Activated naive CD8-positive, alpha-beta T cell treated with anti-CD3 and anti-CD28 coated beads, Interleukin-2, amount 10 ng/mL, durations not matched to agents 7 days and 5 days (primary cell): ENCODE measurements at regions not wholly inside any gene's neighbourhood (a gene's known extent, or its start where the extent isn't known, plus 50 kb on each side); places are given as distances from the start of the nearest gene placed in this dataset.
A peak's percentile ranks its signal among the peaks of the same experiment; 100 is the strongest.
"Not testable (repeated sequence)": the region's sequence is repeated elsewhere in the genome, so short reads cannot be mapped to it uniquely, and the experiment has no call there.

ENCODE experiments used
- ATAC-seq: fragments of 150-1000 bp; cut with Tn5 transposase; one replicate; pipeline ENCODE4 v1.10.0; 2021; ENCODE audit warnings: low read depth, moderate library complexity
- POLR2A ChIA-PET: fragments of 350-600 bp; sonication (Branson Sonifier 250); formaldehyde crosslinking; loops from one replicate; lab custom pipeline; 2021; ENCODE audit warnings: antibody characterized with exemption; lab: Charles Lee
- DNase-seq: peaks from one replicate; pipeline ENCODE4 v3.0.0; 2021
- H3K27ac Mint-ChIP-seq: one replicate; pipeline ENCODE4 v1.8.0; 2022; ENCODE audit warnings: mild to moderate bottlenecking, mixed read lengths
- H3K27me3 Mint-ChIP-seq: one replicate; pipeline ENCODE4 v1.8.0; 2022; ENCODE audit warnings: mild to moderate bottlenecking, moderate library complexity, mixed read lengths
- H3K36me3 Mint-ChIP-seq: one replicate; pipeline ENCODE4 v1.8.0; 2021; ENCODE audit warnings: mild to moderate bottlenecking, mixed read lengths
- H3K4me1 Mint-ChIP-seq: one replicate; pipeline ENCODE4 v1.8.0; 2021; ENCODE audit warnings: mixed read lengths
- H3K4me3 Mint-ChIP-seq: one replicate; pipeline ENCODE4 v1.8.0; 2022; ENCODE audit warnings: mild to moderate bottlenecking, moderate library complexity, mixed read lengths
- H3K9me3 Mint-ChIP-seq: one replicate; pipeline ENCODE4 v1.8.0; 2021; ENCODE audit warnings: mixed read lengths

DNA sequence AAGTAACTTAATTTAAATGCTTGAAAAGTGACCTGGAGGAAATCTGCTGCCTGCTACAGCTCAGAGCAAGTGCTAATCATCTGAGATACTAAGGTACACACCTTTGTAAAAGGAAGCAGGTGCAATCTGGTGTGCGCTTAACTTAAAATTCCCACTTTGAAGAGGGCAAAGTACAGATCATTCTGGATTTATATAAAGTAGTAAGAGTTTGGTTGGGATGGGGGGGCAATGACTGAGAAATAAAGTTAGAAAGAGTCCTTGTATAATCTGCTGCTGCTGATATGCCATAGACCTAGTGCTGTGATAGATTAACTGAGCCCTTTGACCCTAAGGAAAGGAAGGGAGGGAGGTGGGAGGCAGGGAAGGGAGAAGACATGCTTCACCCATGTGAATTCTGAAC, 141.0 kb downstream of the MTNR1A start:
- POLR2A ChIA-PET: no interaction called here
- Mint-ChIP-seq H3K9me3 (no peaks in the 10 kb centered on the region), H3K27me3 (no peaks in the 10 kb centered on the region), H3K36me3 (no peaks in the 10 kb centered on the region), H3K4me1 (no peaks in the 10 kb centered on the region), H3K4me3 (no peak overlapping the region), H3K27ac (no peak overlapping the region)
- DNase-seq: no peak
- no peak for ATAC-seq

DNA sequence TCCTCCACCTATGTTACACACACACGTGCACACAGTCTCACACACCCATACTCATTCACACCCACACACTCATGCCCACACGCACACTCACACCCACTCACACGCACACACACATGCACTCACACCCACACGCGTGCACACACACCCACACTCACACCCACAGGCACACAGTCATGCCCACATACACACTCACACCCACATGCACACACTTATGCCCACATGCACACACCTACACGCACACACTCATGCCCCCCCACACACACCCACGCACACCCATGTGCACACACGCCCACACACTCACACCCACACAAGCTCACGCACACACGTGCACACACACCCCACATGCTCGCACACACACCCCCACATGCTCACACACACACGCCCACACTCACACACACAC, 140.0 kb downstream of the F11 start:
- DNase-seq: no peak
- H3K9me3 Mint-ChIP-seq: peaks cover 7% of the 10 kb centered on the region
- H3K27ac Mint-ChIP-seq: no peak overlapping the region
- peaks cover 2% of the 10 kb centered on the region for H3K27me3 Mint-ChIP-seq
- no peak overlapping the region for H3K4me3 Mint-ChIP-seq
- H3K36me3 Mint-ChIP-seq: no peaks in the 10 kb centered on the region
- POLR2A ChIA-PET: no interaction called here
- H3K4me1 Mint-ChIP-seq: no peaks in the 10 kb centered on the region
- ATAC-seq: no peak

DNA sequence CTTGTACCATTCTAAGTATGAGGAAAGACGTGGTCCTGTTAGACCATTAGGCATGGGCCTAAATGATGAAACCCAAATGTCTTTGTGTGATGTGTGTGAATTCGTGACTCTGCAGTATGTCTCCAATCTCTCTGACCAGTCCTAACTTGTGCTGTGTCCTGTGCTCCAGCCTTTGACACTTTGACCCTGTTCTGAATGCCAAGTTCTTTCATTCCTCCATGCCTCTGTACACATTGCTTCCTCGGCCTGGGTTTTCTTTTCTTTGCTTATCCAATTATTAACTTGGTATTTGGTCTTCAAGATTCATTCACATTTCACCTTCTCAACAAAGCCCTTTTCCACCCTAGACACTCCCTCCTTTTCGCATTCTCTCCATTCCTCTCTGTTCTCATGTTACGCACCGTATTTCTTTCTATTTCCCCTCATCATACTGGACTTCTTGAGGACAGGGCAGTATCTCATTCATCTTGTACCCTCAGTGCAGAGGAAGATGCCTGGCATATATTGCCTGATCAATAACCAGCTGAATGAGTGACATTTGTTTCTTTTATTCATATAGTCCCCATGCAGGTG, 138.7 kb downstream of the F11 start:
- Mint-ChIP-seq H3K4me3 (no peak overlapping the region), H3K36me3 (no peaks in the 10 kb centered on the region), H3K9me3 (peaks cover 7% of the 10 kb centered on the region), H3K4me1 (no peaks in the 10 kb centered on the region), H3K27ac (no peak overlapping the region), H3K27me3 (peaks cover 2% of the 10 kb centered on the region)
- POLR2A ChIA-PET: no interaction called here
- ATAC-seq (no peak), DNase-seq (no peak)

DNA sequence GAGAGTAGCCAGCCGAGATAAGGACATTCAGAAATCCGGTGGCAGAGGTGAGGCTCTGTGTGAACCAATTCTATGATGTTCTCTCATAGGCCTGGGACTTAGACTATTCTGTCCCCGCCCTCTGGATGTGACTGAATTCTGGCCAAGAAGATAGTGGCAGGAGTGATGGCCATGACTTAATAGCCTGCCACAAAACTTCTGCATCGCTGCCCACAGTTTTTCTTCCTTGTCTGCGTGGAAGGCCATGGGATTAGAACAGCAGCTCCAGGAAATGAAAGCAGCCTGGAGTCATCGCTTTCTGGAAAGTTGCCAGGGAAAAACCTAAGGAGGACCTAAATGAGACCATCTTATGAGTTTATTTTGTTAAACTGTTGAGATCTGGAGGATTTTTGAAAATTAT, 134.7 kb downstream of the F11 start:
- no peaks in the 10 kb centered on the region for H3K27me3 Mint-ChIP-seq
- no peaks in the 10 kb centered on the region for H3K4me1 Mint-ChIP-seq
- peaks cover under 1% of the 10 kb centered on the region for H3K9me3 Mint-ChIP-seq
- ATAC-seq (no peak), DNase-seq (no peak)
- no peak overlapping the region for H3K27ac Mint-ChIP-seq
- POLR2A ChIA-PET: no interaction called here
- no peak overlapping the region for H3K4me3 Mint-ChIP-seq
- no peaks in the 10 kb centered on the region for H3K36me3 Mint-ChIP-seq

DNA sequence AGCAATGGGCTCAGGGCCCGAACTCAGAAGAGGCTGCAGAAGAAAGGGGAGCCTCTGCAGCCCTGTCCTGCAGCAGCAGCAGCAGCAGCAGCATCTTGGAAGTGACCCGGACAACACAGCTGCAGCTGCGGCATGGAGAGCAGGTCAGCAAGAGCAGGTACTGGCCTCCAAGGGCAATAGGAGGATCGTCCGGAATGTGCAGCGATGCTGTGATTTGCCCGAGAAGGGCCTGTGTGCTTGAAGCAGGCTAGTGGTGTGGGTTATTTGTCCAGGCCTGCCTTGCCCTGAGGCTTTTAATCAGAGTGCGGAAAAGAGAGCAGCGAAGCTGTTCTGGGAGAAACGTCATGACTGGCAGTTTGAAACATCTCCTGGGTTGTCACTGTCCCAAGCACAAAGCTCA, 126.0 kb downstream of the F11 start:
- Mint-ChIP-seq H3K9me3 (no peaks in the 10 kb centered on the region), H3K4me3 (no peak overlapping the region), H3K4me1 (no peaks in the 10 kb centered on the region), H3K36me3 (no peaks in the 10 kb centered on the region), H3K27me3 (no peaks in the 10 kb centered on the region), H3K27ac (no peak overlapping the region)
- no peak for ATAC-seq
- POLR2A ChIA-PET: no interaction called here
- no peak for DNase-seq

DNA sequence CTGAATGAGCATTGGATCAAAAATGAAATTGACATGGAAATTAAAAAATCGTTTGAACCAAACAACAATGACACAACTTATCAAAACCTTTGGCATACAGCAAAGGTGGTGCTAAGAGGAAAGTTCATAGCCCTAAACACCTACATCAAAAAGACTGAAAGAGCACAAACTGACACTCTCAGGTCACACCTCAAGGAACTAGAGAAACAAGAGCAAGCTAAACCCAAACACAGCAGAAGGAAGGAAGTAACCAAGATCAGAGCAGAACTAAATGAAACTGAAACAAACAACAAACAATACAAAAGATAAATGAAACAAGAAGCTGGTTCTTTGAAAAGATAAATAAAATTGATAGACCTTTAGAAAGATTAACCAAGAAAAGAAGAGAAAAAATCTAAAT, 118.3 kb downstream of the F11 start:
- not testable (repeated sequence) for DNase-seq
- H3K4me3 Mint-ChIP-seq: peak overlapping the region; percentile 11

DNA sequence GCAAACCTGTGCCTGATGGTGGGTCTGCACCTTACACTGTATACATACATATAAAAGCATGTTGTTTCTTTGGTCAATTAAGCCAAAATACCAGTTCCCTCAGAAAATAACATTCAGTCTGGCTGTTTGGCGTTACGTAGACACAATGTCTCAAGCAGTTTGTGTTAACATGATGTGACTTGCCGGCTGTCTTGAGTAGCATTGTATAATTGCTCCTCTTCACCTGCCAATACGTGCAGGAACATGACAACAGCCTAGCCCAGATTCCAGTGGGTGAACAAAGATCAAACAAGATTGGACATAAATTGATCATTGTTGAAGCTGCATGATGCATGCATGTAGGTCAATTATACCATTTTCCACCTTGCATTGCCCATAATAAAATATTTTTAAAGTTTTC, 102.3 kb downstream of the F11 start:
- Mint-ChIP-seq H3K27me3 (no peaks in the 10 kb centered on the region), H3K36me3 (peaks cover 3% of the 10 kb centered on the region), H3K9me3 (peaks cover 12% of the 10 kb centered on the region), H3K4me3 (no peak overlapping the region), H3K27ac (no peak overlapping the region), H3K4me1 (no peaks in the 10 kb centered on the region)
- DNase-seq: no peak
- POLR2A ChIA-PET: no interaction called here
- no peak for ATAC-seq

More for the DNA sequence above, 118.3 kb downstream of the F11 start:
- ATAC-seq, H3K27me3 Mint-ChIP-seq, H3K9me3 Mint-ChIP-seq, POLR2A ChIA-PET, H3K4me1 Mint-ChIP-seq, H3K36me3 Mint-ChIP-seq: not testable (repeated sequence)
- peak overlapping the region; percentile 0 for H3K27ac Mint-ChIP-seq

DNA sequence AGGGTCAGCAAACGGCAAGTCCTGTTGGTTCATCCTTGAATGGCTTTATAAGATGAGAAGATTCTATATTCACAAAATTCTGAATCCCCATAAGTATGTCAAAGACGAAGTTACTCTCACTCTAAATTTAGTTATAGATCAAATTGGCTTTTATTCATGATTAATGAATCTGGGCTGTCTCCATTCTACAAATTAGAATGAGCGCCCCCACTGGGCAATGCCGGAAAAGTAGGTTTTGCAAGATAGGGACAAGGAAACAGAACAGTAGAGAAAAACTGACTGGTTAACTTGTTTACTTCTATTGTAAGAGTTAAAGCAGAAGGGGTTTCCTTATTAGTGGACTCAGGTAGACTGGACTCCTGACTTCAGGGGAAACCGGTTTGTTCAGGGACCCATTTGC, 100.3 kb downstream of the F11 start:
- DNase-seq (no peak), ATAC-seq (no peak)
- Mint-ChIP-seq H3K4me1 (no peaks in the 10 kb centered on the region), H3K27ac (no peak overlapping the region), H3K4me3 (no peak overlapping the region), H3K27me3 (no peaks in the 10 kb centered on the region), H3K9me3 (peaks cover 12% of the 10 kb centered on the region), H3K36me3 (peaks cover 3% of the 10 kb centered on the region)
- POLR2A ChIA-PET: no interaction called here

DNA sequence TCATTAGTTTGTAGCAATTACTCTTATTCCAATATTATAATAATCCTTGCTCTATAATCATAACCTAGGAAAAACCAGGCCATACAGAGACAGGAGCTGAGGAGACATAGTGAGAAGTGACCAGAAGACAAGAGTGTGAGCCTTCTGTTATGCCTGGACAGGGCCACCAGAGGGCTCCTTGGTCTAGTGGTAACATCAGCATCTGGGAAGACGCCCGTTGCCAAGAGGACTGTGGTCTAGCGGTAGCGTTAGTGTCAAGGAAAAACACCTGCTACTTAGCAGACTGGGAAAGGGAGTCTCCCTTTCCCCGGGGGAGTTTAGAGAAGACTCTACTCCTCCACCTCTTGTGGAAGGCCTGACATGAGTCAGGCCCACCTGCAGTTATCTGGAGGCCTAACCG, 97.0 kb downstream of the F11 start:
- H3K4me1 Mint-ChIP-seq, H3K4me3 Mint-ChIP-seq, H3K27me3 Mint-ChIP-seq, POLR2A ChIA-PET, DNase-seq, H3K36me3 Mint-ChIP-seq, ATAC-seq, H3K27ac Mint-ChIP-seq: not testable (repeated sequence)
- H3K9me3 Mint-ChIP-seq: peaks cover 12% of the 10 kb centered on the region

DNA sequence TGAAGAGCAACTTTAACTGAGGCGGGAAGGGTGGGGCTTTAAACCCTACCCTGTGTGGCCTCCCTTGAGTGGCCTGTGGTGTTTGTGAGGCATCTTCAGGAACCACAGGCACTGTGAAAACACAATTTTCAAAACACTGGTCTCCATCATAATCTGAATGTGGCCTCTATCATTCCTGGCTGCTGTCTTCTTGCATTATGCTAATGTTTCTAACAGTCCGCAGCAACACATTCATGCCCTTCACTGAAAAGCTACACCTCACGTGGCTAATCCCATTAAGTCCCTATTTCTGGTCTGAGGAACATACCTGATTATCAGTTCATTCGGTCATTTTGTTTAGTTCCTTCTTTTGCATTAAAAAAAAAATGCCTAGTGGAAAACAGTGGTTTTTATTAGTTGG, 94.6 kb downstream of the F11 start:
- POLR2A ChIA-PET: no interaction called here
- no peak for DNase-seq
- Mint-ChIP-seq H3K27me3 (peaks cover 2% of the 10 kb centered on the region), H3K9me3 (peaks cover 9% of the 10 kb centered on the region), H3K36me3 (peaks cover 3% of the 10 kb centered on the region), H3K4me3 (no peak overlapping the region), H3K27ac (no peak overlapping the region), H3K4me1 (no peaks in the 10 kb centered on the region)
- no peak for ATAC-seq

DNA sequence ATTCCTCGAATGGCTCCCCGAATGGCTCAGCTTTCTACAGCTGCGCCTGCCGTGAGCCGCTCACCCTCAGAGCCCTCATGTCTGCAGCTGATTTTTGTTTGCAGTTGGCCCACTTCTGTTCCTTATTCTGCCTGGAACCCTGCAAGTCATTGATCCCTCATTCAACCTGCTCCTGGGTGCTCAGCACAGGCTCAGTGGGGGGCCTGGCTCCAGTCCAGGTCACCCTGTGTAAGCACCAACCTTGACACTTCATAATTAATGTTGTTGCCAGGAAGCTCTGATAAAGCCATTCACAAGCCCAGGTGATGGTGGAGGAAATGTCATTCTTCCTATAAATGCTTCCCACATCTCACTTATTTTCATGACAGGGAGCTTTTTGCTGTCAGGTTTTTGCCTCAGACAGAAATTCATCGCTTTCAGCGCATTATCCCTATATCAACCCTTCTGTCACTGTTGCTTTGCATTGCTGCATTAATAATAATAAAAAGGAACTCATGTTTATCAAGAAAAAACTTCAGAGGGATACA, 85.7 kb downstream of the F11 start:
- no peaks in the 10 kb centered on the region for H3K36me3 Mint-ChIP-seq
- DNase-seq: no peak
- no peak for ATAC-seq
- POLR2A ChIA-PET: no interaction called here
- no peaks in the 10 kb centered on the region for H3K9me3 Mint-ChIP-seq
- H3K4me3 Mint-ChIP-seq: no peak overlapping the region
- peaks cover 4% of the 10 kb centered on the region for H3K27me3 Mint-ChIP-seq
- no peaks in the 10 kb centered on the region for H3K4me1 Mint-ChIP-seq
- H3K27ac Mint-ChIP-seq: no peak overlapping the region

DNA sequence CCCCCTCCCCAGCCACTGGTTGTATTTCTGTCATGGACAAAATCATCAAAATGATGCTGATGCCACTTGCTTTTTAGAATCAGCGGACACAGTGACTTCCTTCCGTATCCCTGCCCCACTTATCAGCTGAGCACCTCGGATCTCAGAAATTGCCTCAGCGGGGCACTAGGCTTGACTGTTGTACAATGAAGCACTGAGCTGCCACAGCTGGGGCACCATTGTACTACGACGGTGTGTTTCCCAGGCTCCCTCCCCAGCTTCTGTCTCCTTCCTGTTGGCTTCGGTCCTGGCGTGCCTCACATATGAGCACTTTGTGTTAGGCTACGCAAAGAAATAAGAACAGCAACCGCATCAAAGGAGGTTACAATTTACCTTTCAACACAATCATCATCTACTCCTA, 82.4 kb downstream of the F11 start:
- H3K9me3 Mint-ChIP-seq: no peaks in the 10 kb centered on the region
- H3K27me3 Mint-ChIP-seq: no peaks in the 10 kb centered on the region
- H3K4me3 Mint-ChIP-seq: no peak overlapping the region
- H3K27ac Mint-ChIP-seq: no peak overlapping the region
- no peaks in the 10 kb centered on the region for H3K4me1 Mint-ChIP-seq
- no peaks in the 10 kb centered on the region for H3K36me3 Mint-ChIP-seq
- ATAC-seq: no peak
- POLR2A ChIA-PET: no interaction called here
- no peak for DNase-seq

DNA sequence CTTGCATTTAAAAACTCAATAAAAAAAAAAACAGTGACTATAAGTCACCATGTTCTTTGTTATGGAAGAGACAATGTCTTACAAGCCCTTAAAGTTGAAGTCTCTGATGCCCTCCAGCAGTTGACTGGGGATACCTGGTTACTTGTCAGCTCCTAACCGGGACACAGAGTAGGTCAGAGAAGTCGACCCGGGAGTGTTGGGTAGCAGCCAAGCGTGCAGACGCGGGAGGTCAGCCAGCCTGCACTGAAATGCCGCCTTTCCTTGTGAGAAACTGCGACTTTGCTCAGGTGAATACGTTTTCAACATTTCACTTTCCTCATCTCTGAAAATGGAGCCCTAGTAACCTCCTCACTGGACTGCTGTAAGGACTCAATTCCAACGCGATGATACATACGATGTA, 81.8 kb downstream of the F11 start:
- POLR2A ChIA-PET: no interaction called here
- Mint-ChIP-seq H3K9me3 (no peaks in the 10 kb centered on the region), H3K27ac (no peak overlapping the region), H3K27me3 (no peaks in the 10 kb centered on the region), H3K36me3 (no peaks in the 10 kb centered on the region), H3K4me3 (no peak overlapping the region), H3K4me1 (no peaks in the 10 kb centered on the region)
- DNase-seq: no peak
- ATAC-seq: no peak

DNA sequence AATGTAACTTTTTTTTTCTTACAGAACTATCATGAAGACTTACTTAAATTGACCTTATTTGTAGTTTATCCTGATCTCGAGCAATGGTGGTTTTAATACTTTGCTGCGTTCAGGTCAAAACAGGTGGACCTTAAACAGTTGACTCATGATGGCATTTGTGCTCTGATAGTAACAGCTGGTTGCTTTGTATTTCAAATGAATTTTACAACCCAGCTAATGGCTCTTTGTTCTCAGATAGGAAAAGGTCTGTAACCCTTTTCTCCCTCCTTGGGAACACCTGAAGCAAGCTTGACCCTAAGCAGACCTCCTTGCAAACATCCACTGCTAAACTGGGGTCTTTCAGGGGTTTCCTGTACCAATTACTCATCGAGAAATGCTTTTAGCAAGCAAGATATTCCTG, 79.2 kb downstream of the F11 start:
- no peak overlapping the region for H3K4me3 Mint-ChIP-seq
- POLR2A ChIA-PET: no interaction called here
- no peaks in the 10 kb centered on the region for H3K36me3 Mint-ChIP-seq
- H3K27me3 Mint-ChIP-seq: no peaks in the 10 kb centered on the region
- H3K27ac Mint-ChIP-seq: no peak overlapping the region
- no peaks in the 10 kb centered on the region for H3K9me3 Mint-ChIP-seq
- DNase-seq (no peak), ATAC-seq (no peak)
- H3K4me1 Mint-ChIP-seq: no peaks in the 10 kb centered on the region

DNA sequence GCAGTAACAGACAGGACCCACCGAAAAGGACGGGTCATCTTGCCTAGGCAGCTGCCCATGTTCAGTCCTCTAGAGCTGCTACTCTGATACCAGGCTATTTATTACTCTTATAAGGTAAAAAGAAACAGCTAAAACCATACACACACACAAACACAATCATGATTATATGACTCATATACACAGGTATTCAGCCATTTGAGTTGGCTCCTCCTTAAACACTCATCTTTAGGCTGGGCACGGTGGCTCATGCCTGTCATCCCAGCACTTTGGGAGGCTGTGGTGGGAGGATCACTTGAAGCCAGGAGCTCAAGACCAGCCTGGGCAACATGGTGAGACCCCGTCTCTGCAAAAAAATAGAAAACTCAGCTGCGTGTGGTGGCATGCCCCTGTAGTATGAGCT, 76.6 kb downstream of the F11 start:
- POLR2A ChIA-PET: no interaction called here
- Mint-ChIP-seq H3K27ac (no peak overlapping the region), H3K4me1 (no peaks in the 10 kb centered on the region), H3K27me3 (no peaks in the 10 kb centered on the region), H3K4me3 (no peak overlapping the region), H3K9me3 (peaks cover 2% of the 10 kb centered on the region), H3K36me3 (no peaks in the 10 kb centered on the region)
- no peak for DNase-seq
- no peak for ATAC-seq
